DND-41 (cell line): ENCODE measurements at regions not wholly inside any gene's neighbourhood (a gene's known extent, or its start where the extent isn't known, plus 50 kb on each side); places are given as distances from the start of the nearest gene placed in this dataset.

Source experiments
- ATAC-seq: fragments of 200-7000 bp; cut with Tn5 transposase; 3 replicates; pipeline ENCODE4 v1.9.1; 2021; ENCODE audit warnings: low read depth; ENCODE audit not compliant: insufficient read depth
- DNase-seq: peaks from one replicate; pipeline ENCODE4 v3.0.0-alpha.2; 2020
- H2AFZ ChIP-seq: 2 replicates; pipeline ENCODE4 v1.6.0; 2012; ENCODE audit warnings: low read depth, low read length
- H3K27ac ChIP-seq: 2 replicates; pipeline ENCODE4 v1.5.1; 2012; ENCODE audit warnings: low read length, inconsistent platforms
- H3K27me3 ChIP-seq: fragments of 200-600 bp; sonication (generic); 2 replicates; pipeline ENCODE4 v1.6.0; 2012; ENCODE audit warnings: low read length, mild to moderate bottlenecking, inconsistent platforms; ENCODE audit not compliant: insufficient read depth, poor library complexity
- H3K36me3 ChIP-seq: 2 replicates; pipeline ENCODE4 v1.5.1; 2012; ENCODE audit warnings: low read length, inconsistent platforms; ENCODE audit not compliant: insufficient read depth
- H3K4me1 ChIP-seq: 2 replicates; pipeline ENCODE4 v1.5.1; 2012; ENCODE audit warnings: mild to moderate bottlenecking, low read length; ENCODE audit not compliant: insufficient read depth
- H3K4me2 ChIP-seq: 2 replicates; pipeline ENCODE4 v1.6.0; 2012; ENCODE audit warnings: mild to moderate bottlenecking, moderate library complexity, low read length, inconsistent platforms; ENCODE audit not compliant: insufficient read depth
- H3K4me3 ChIP-seq, 2 experiments: fragments of 200-600 bp in 1 of 2; shearing (Covaris generic) in 1 of 2; 2 replicates each; pipeline ENCODE4 v1.5.1; 2012 to 2016; ENCODE audit warnings: inconsistent platforms in 2 of 2, low read length in 2 of 2, mild to moderate bottlenecking in 2 of 2, low read depth in 1 of 2, moderate library complexity in 1 of 2
- H3K79me2 ChIP-seq: 2 replicates; pipeline ENCODE4 v1.6.0; 2012; ENCODE audit warnings: low read length, inconsistent platforms; ENCODE audit not compliant: insufficient read depth
- H3K9ac ChIP-seq: 2 replicates; pipeline ENCODE4 v1.6.0; 2012; ENCODE audit warnings: low read depth, mild to moderate bottlenecking, inconsistent platforms, low read length, moderate library complexity
- H3K9me3 ChIP-seq: 2 replicates; pipeline ENCODE4 v1.5.1; 2012; ENCODE audit warnings: low read length, moderate library complexity, mild to moderate bottlenecking, inconsistent platforms; ENCODE audit not compliant: insufficient read depth, severe bottlenecking
- H4K20me1 ChIP-seq: 2 replicates; pipeline ENCODE4 v1.6.0; 2012; ENCODE audit warnings: low read length; ENCODE audit not compliant: insufficient read depth
- CTCF ChIP-seq: IDR thresholded peaks from 2 replicates; pipeline ENCODE4 v1.5.1; 2012; ENCODE audit warnings: borderline replicate concordance, low read length, moderate library complexity, mild to moderate bottlenecking; ENCODE audit not compliant: poor library complexity, severe bottlenecking; ENCODE audit errors: extremely low read depth
- EZH2 ChIP-seq: IDR thresholded peaks from 3 replicates; pipeline ENCODE4 v1.6.1; 2012; ENCODE audit warnings: borderline replicate concordance, low read depth, mild to moderate bottlenecking, moderate library complexity, low read length, inconsistent platforms; ENCODE audit not compliant: severe bottlenecking

GRCh38 chr20:55375920-55376319, 629.4 kb downstream of the CBLN4 start:
- TF ChIP-seq EZH2 (no peak), CTCF (no peak)
- Histone ChIP-seq H3K9ac (no peak overlapping the region), H3K27ac (no peak overlapping the region), H3K4me3 (no peak overlapping the region), H4K20me1 (no peaks in the 10 kb centered on the region), H3K9me3 (no peaks in the 10 kb centered on the region), H3K4me2 (no peak overlapping the region), H3K27me3 (no peaks in the 10 kb centered on the region), H3K4me1 (no peaks in the 10 kb centered on the region), H3K36me3 (no peaks in the 10 kb centered on the region), H2AFZ (no peak overlapping the region), H3K79me2 (no peaks in the 10 kb centered on the region)
- ATAC-seq (no peak), DNase-seq (no peak)

- Histone ChIP-seq H2AFZ (no peak overlapping the region), H3K79me2 (no peaks in the 10 kb centered on the region), H3K9ac (no peak overlapping the region), H3K4me1 (no peaks in the 10 kb centered on the region), H3K27ac (no peak overlapping the region), H3K9me3 (no peaks in the 10 kb centered on the region), H3K36me3 (no peaks in the 10 kb centered on the region), H3K27me3 (peaks cover 4% of the 10 kb centered on the region), H3K4me2 (no peak overlapping the region), H3K4me3 (no peak overlapping the region), H4K20me1 (no peaks in the 10 kb centered on the region)
- no peak for TF ChIP-seq CTCF
- no peak for TF ChIP-seq EZH2
- ATAC-seq (no peak), DNase-seq (no peak)
Measured at GRCh38 chr20:55365745-55366144, 639.6 kb downstream of the CBLN4 start.

- no peak overlapping the region for H3K4me3 ChIP-seq
- no peaks in the 10 kb centered on the region for H3K36me3 ChIP-seq
- no peak overlapping the region for H3K4me2 ChIP-seq
- no peak overlapping the region for H3K9ac ChIP-seq
- H3K27me3 ChIP-seq, result peaks cover 4% of the 10 kb centered on the region
- DNase-seq (no peak), ATAC-seq (no peak)
- no peaks in the 10 kb centered on the region for H3K4me1 ChIP-seq
- H3K9me3 ChIP-seq, result no peaks in the 10 kb centered on the region
- H2AFZ ChIP-seq, result no peak overlapping the region
- TF ChIP-seq CTCF, result no peak
- no peak for TF ChIP-seq EZH2
- H3K27ac ChIP-seq, result no peak overlapping the region
- no peaks in the 10 kb centered on the region for H4K20me1 ChIP-seq
- no peaks in the 10 kb centered on the region for H3K79me2 ChIP-seq
Measured at GRCh38 chr20:55360895-55361294, 644.4 kb downstream of the CBLN4 start.

DNA sequence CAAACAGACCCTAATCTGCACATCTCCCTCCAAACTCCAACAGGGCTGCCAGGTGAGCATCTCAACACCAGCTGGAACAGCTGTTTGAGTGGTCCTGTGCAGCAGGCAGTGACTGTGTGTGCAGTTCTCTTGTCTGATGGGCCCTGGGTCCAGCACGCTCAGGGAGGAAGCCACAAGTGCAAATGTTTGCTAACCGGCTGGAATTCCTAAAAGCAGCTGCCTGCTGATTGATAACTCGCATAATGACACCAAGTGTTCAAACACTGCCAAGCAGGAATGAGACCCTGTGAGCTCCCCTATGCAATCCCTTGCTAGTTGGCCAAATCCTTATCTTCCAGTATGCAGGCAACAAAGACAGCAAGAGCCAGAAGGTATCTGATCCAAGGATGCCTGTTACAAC, 650.6 kb downstream of the CBLN4 start:
- H3K36me3 ChIP-seq, result no peaks in the 10 kb centered on the region
- TF ChIP-seq CTCF (no peak), EZH2 (no peak)

More for the DNA sequence above, 650.6 kb downstream of the CBLN4 start:
- ATAC-seq, result no peak
- Histone ChIP-seq H3K9me3 (no peaks in the 10 kb centered on the region), H3K4me1 (no peaks in the 10 kb centered on the region), H3K27me3 (no peaks in the 10 kb centered on the region), H4K20me1 (no peaks in the 10 kb centered on the region), H3K4me2 (no peak overlapping the region), H3K4me3 (no peak overlapping the region), H3K9ac (no peak overlapping the region), H2AFZ (no peak overlapping the region), H3K27ac (no peak overlapping the region), H3K79me2 (no peaks in the 10 kb centered on the region)
- no peak for DNase-seq
